ENCODE measurements at regions not wholly inside any gene's neighbourhood (a gene's known extent, or its start where the extent isn't known, plus 50 kb on each side); places are given as distances from the start of the nearest gene placed in this dataset.

GRCh38 chr7:149375234-149376008 lies 85.4 kb downstream of the ZNF777 start:
- Histone ChIP-seq H3K4me3 (no peak overlapping the region), H3K4me1 (ENCODE audit: control insufficient read depth, insufficient read depth, low read length) (no peaks in the 10 kb centered on the region), H3K27me3 (replicated peaks in 1 of 2; ENCODE audit: control insufficient read depth in 2 of 2, insufficient read depth in 2 of 2, low read length in 1 of 2) (no peaks in the 10 kb centered on the region), H3K9me3 (replicated peaks; ENCODE audit: control insufficient read depth, insufficient read depth, low read length) (peaks cover 4% of the 10 kb centered on the region; the same call in 2 of the 3 replicates), H3K27ac (ENCODE audit: control insufficient read depth, insufficient read depth) (no peak overlapping the region), H3K79me2 (ENCODE audit: control insufficient read depth, insufficient read depth, low read length) (no peaks in the 10 kb centered on the region), H3K4me2 (ENCODE audit: control insufficient read depth, insufficient read depth) (no peak overlapping the region), H4K20me1 (ENCODE audit: control insufficient read depth, insufficient read depth) (no peaks in the 10 kb centered on the region), H2AFZ (ENCODE audit: control insufficient read depth, low read depth, low read length) (no peak overlapping the region), H3K36me3 (ENCODE audit: control insufficient read depth in 2 of 2, insufficient read depth in 2 of 2, low read length in 1 of 2) (no peaks in the 10 kb centered on the region), H3K9ac (ENCODE audit: control insufficient read depth, insufficient read depth, low read length) (no peak overlapping the region)
- no peak for TF ChIP-seq CBX3 (IDR thresholded peaks at IDR 0.05; ENCODE audit: borderline replicate concordance, low read depth)
- TF ChIP-seq TCF7 (IDR thresholded peaks at IDR 0.05; ENCODE audit: borderline replicate concordance) = no peak
- no peak for TF ChIP-seq USF2 (IDR thresholded peaks at IDR 0.05; ENCODE audit: borderline replicate concordance, low read depth, low read length)
- TF ChIP-seq HCFC1 (IDR thresholded peaks at IDR 0.05; ENCODE audit: low read length) = no peak
- TF ChIP-seq SMARCA5 (IDR thresholded peaks at IDR 0.05) = no peak
- TF ChIP-seq USF1 (IDR thresholded peaks at IDR 0.05; ENCODE audit: borderline replicate concordance, extremely low read length, insufficient read depth, low read depth, low read length) = no peak
- TF ChIP-seq ZNF687 (IDR thresholded peaks at IDR 0.05) = no peak
- TF ChIP-seq ATF3 (IDR thresholded peaks at IDR 0.05; ENCODE audit: borderline replicate concordance, extremely low read depth, low read depth, low read length) = no peak
- TF ChIP-seq BCL11A (IDR thresholded peaks at IDR 0.05; ENCODE audit: low read depth, low read length) = no peak
- no peak for TF ChIP-seq TCF3 (IDR thresholded peaks at IDR 0.05; ENCODE audit: borderline replicate concordance, insufficient read depth, low read depth, low read length)
- TF ChIP-seq SRF (IDR thresholded peaks at IDR 0.05; ENCODE audit: low read depth in 2 of 2, low read length in 2 of 2) = no peak
- no peak for TF ChIP-seq PKNOX1 (IDR thresholded peaks at IDR 0.05)
- intact Hi-C loops (cut with micrococcal nuclease; ENCODE audit: unreplicated experiment) (no loop called here), in situ Hi-C loops (cut with MboI) (no loop called here)
- ChIA-PET SMC1A (ENCODE audit: uncharacterized antibody, unreplicated experiment) (interaction anchor here (0.9 kb wide), 1 partner anchor 10 kb away, joined by 4 read pairs; no protein-coding TSS in a partner anchor), RAD21 (ENCODE audit: unreplicated experiment) (no interaction called here), POLR2A (no interaction called here), CTCF (interaction anchor here (0.7 kb wide), 1 partner anchor 114 kb away, joined by 3 read pairs; no protein-coding TSS in a partner anchor)
- no peak for DNase-seq (ENCODE audit: low read depth, low spot score)
- no peak for ATAC-seq
- no peak for FAIRE-seq
- BruUV-seq (replicated peaks) = no TSS peak
- WGBS (ENCODE audit: insufficient coverage, insufficient replicate concordance, low lambda C conversion rate, missing lambda C conversion rate) = 28% methylated on average over 5 of the region's 5 CpGs

Measured in GM12878 (cell line).